ENCODE measurements at regions not wholly inside any gene's neighbourhood (a gene's known extent, or its start where the extent isn't known, plus 50 kb on each side); places are given as distances from the start of the nearest gene placed in this dataset.

DNA sequence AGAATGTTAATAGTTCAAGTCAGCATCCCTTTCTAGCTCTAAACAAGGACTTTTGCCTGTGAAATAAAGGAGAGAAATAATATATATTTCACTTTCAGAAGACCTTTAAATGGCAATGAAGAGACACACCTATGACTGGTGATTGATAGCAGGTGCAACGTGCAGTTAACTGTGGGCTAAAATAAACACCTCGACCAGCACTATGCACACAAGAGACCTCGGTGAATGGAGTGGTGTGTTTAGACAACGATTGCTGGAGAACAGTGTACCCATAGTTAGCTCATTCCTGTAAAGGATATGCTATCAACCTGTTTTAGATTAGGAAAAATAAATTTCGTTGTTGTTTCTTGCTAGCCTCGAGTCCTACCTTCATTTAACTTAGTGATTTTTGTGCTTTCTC, 143.4 kb downstream of the NR4A2 start:
- no peaks in the 10 kb centered on the region for H3K36me3 ChIP-seq (ENCODE audit: insufficient read depth)
- H3K27me3 ChIP-seq (ENCODE audit: insufficient read depth), result no peaks in the 10 kb centered on the region
- no peak overlapping the region for H3K4me2 ChIP-seq
- H3K4me3 ChIP-seq, result no peak overlapping the region
- 0 out of 2 replicates have a peak, but pooled peaks cover 7% of the 10 kb centered on the region for H3K79me2 ChIP-seq (replicated peaks; ENCODE audit: insufficient read depth)
- H3F3A ChIP-seq (replicated peaks; ENCODE audit: low read depth), result no peaks in the 10 kb centered on the region
- H3K4me1 Mint-ChIP-seq, result peaks cover 6% of the 10 kb centered on the region; the same call in 2 of the 3 replicates
- H4K20me1 ChIP-seq (replicated peaks; ENCODE audit: insufficient read depth), result no peaks in the 10 kb centered on the region
- no peak overlapping the region for H3K27ac ChIP-seq (ENCODE audit: low read depth)
- no peak overlapping the region for H2AFZ ChIP-seq
- DNase-seq (ENCODE audit: low spot score) (no peak), ATAC-seq (no peak)
- no peak for TF ChIP-seq STAT1 (IDR thresholded peaks at IDR 0.05; ENCODE audit: unreplicated experiment)
- TF ChIP-seq, protein P1, sequence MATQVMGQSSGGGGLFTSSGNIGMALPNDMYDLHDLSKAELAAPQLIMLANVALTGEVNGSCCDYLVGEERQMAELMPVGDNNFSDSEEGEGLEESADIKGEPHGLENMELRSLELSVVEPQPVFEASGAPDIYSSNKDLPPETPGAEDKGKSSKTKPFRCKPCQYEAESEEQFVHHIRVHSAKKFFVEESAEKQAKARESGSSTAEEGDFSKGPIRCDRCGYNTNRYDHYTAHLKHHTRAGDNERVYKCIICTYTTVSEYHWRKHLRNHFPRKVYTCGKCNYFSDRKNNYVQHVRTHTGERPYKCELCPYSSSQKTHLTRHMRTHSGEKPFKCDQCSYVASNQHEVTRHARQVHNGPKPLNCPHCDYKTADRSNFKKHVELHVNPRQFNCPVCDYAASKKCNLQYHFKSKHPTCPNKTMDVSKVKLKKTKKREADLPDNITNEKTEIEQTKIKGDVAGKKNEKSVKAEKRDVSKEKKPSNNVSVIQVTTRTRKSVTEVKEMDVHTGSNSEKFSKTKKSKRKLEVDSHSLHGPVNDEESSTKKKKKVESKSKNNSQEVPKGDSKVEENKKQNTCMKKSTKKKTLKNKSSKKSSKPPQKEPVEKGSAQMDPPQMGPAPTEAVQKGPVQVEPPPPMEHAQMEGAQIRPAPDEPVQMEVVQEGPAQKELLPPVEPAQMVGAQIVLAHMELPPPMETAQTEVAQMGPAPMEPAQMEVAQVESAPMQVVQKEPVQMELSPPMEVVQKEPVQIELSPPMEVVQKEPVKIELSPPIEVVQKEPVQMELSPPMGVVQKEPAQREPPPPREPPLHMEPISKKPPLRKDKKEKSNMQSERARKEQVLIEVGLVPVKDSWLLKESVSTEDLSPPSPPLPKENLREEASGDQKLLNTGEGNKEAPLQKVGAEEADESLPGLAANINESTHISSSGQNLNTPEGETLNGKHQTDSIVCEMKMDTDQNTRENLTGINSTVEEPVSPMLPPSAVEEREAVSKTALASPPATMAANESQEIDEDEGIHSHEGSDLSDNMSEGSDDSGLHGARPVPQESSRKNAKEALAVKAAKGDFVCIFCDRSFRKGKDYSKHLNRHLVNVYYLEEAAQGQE (IDR thresholded peaks at IDR 0.05; ENCODE audit: unreplicated experiment), result no peak
- no peak for TF ChIP-seq EZH2 (IDR thresholded peaks at IDR 0.05; ENCODE audit: low read depth, unreplicated experiment)
- no peak for TF ChIP-seq CREB1 (CRISPR knock-in tag; IDR thresholded peaks at IDR 0.05; ENCODE audit: low read depth)
- no peak for TF ChIP-seq NANOG (IDR thresholded peaks at IDR 0.05; ENCODE audit: borderline replicate concordance)
- TF ChIP-seq, protein P2, sequence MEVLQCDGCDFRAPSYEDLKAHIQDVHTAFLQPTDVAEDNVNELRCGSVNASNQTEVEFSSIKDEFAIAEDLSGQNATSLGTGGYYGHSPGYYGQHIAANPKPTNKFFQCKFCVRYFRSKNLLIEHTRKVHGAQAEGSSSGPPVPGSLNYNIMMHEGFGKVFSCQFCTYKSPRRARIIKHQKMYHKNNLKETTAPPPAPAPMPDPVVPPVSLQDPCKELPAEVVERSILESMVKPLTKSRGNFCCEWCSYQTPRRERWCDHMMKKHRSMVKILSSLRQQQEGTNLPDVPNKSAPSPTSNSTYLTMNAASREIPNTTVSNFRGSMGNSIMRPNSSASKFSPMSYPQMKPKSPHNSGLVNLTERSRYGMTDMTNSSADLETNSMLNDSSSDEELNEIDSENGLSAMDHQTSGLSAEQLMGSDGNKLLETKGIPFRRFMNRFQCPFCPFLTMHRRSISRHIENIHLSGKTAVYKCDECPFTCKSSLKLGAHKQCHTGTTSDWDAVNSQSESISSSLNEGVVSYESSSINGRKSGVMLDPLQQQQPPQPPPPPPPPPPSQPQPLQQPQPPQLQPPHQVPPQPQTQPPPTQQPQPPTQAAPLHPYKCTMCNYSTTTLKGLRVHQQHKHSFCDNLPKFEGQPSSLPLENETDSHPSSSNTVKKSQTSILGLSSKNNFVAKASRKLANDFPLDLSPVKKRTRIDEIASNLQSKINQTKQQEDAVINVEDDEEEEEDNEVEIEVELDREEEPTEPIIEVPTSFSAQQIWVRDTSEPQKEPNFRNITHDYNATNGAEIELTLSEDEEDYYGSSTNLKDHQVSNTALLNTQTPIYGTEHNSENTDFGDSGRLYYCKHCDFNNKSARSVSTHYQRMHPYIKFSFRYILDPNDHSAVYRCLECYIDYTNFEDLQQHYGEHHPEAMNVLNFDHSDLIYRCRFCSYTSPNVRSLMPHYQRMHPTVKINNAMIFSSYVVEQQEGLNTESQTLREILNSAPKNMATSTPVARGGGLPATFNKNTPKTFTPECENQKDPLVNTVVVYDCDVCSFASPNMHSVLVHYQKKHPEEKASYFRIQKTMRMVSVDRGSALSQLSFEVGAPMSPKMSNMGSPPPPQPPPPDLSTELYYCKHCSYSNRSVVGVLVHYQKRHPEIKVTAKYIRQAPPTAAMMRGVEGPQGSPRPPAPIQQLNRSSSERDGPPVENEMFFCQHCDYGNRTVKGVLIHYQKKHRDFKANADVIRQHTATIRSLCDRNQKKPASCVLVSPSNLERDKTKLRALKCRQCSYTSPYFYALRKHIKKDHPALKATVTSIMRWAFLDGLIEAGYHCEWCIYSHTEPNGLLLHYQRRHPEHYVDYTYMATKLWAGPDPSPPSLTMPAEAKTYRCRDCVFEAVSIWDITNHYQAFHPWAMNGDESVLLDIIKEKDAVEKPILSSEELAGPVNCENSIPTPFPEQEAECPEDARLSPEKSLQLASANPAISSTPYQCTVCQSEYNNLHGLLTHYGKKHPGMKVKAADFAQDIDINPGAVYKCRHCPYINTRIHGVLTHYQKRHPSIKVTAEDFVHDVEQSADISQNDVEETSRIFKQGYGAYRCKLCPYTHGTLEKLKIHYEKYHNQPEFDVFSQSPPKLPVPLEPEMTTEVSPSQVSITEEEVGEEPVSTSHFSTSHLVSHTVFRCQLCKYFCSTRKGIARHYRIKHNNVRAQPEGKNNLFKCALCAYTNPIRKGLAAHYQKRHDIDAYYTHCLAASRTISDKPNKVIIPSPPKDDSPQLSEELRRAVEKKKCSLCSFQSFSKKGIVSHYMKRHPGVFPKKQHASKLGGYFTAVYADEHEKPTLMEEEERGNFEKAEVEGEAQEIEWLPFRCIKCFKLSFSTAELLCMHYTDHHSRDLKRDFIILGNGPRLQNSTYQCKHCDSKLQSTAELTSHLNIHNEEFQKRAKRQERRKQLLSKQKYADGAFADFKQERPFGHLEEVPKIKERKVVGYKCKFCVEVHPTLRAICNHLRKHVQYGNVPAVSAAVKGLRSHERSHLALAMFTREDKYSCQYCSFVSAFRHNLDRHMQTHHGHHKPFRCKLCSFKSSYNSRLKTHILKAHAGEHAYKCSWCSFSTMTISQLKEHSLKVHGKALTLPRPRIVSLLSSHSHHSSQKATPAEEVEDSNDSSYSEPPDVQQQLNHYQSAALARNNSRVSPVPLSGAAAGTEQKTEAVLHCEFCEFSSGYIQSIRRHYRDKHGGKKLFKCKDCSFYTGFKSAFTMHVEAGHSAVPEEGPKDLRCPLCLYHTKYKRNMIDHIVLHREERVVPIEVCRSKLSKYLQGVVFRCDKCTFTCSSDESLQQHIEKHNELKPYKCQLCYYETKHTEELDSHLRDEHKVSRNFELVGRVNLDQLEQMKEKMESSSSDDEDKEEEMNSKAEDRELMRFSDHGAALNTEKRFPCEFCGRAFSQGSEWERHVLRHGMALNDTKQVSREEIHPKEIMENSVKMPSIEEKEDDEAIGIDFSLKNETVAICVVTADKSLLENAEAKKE (CRISPR knock-in tag; IDR thresholded peaks at IDR 0.05), result no peak
- TF ChIP-seq ZNF114 (CRISPR knock-in tag; IDR thresholded peaks at IDR 0.05), result no peak
- H3K27ac Mint-ChIP-seq, result no peak overlapping the region
- H3K36me3 Mint-ChIP-seq (ENCODE audit: low read depth), result no peaks in the 10 kb centered on the region
- H3K9me3 Mint-ChIP-seq, result no peaks in the 10 kb centered on the region
- no peaks in the 10 kb centered on the region for H3K27me3 Mint-ChIP-seq (ENCODE audit: insufficient read depth, low read depth, poor library complexity)
- H3K4me1 ChIP-seq (ENCODE audit: insufficient read depth), result peaks cover 8% of the 10 kb centered on the region; the same call in 1 of the 2 replicates
- H3K9me2 ChIP-seq (ENCODE audit: insufficient read depth), result no peaks in the 10 kb centered on the region
- no peak overlapping the region for H3K4me3 Mint-ChIP-seq

Measured in GM23338 (cell line).